ENCODE measurements at regions not wholly inside any gene's neighbourhood (a gene's known extent, or its start where the extent isn't known, plus 50 kb on each side); places are given as distances from the start of the nearest gene placed in this dataset.
"Not testable (repeated sequence)": the region's sequence is repeated elsewhere in the genome, so short reads cannot be mapped to it uniquely, and the experiment has no call there.

DNA sequence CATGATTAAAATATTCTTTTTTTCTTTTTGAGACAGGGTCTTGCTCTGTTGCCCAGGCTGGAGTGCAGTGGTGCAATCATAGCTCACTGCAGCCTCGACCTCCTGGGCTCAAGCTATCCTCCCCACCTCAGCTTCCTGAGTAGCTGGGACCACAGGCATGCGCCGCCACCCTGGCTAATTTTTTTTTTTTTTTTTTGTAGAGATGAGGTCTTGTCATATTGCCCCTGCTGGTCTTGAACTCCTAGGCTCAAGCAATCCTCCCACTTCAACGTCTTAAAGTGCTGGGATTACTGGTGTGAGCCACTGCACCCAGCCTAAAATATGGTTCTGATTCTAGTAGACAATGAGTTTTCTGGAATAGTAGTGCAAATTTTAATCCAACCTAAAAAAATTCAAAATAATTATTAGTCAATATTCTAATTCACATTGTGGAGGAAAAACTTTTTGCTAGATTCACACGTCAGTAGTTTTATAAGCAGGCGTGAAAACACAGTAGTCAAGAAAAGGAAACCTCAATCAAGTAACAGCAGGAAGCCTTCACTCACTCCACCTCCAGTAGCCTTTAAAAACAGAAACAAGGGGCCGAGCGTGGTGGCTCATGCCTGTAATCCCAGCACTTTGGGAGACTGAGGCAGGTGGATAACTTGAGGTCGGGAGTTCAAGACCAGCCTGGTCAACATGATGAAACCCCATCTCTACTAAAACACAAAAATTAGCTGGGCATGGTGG lies 268.7 kb downstream of the BCL2 start:
- TF ChIP-seq TOX (CRISPR knock-in tag; IDR thresholded peaks at IDR 0.05; ENCODE audit: borderline replicate concordance): not testable (repeated sequence)
- TF ChIP-seq, protein P1, sequence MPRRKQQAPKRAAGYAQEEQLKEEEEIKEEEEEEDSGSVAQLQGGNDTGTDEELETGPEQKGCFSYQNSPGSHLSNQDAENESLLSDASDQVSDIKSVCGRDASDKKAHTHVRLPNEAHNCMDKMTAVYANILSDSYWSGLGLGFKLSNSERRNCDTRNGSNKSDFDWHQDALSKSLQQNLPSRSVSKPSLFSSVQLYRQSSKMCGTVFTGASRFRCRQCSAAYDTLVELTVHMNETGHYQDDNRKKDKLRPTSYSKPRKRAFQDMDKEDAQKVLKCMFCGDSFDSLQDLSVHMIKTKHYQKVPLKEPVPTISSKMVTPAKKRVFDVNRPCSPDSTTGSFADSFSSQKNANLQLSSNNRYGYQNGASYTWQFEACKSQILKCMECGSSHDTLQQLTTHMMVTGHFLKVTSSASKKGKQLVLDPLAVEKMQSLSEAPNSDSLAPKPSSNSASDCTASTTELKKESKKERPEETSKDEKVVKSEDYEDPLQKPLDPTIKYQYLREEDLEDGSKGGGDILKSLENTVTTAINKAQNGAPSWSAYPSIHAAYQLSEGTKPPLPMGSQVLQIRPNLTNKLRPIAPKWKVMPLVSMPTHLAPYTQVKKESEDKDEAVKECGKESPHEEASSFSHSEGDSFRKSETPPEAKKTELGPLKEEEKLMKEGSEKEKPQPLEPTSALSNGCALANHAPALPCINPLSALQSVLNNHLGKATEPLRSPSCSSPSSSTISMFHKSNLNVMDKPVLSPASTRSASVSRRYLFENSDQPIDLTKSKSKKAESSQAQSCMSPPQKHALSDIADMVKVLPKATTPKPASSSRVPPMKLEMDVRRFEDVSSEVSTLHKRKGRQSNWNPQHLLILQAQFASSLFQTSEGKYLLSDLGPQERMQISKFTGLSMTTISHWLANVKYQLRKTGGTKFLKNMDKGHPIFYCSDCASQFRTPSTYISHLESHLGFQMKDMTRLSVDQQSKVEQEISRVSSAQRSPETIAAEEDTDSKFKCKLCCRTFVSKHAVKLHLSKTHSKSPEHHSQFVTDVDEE (CRISPR knock-in tag; IDR thresholded peaks at IDR 0.05): not testable (repeated sequence)

All from SK-N-SH treated with all-trans-retinoic acid at 6 μM for 48 hours (cell line).